Colonic mucosa (tissue), 4 donors: ENCODE measurements at regions not wholly inside any gene's neighbourhood (a gene's known extent, or its start where the extent isn't known, plus 50 kb on each side); places are given as distances from the start of the nearest gene placed in this dataset.

Source experiments
- DNase-seq: peaks from one replicate; pipeline ENCODE4 v3.0.0-alpha.2; 2020
- H3K27ac ChIP-seq: fragments of 200-600 bp; one replicate; pipeline ENCODE4 v1.8.0; 2021
- H3K27me3 ChIP-seq: fragments of 200-600 bp; one replicate; pipeline ENCODE4 v1.8.0; 2021
- H3K36me3 ChIP-seq: fragments of 200-600 bp; one replicate; pipeline ENCODE4 v1.8.0; 2021
- H3K4me1 ChIP-seq: fragments of 200-600 bp; one replicate; pipeline ENCODE4 v1.8.0; 2021; ENCODE audit warnings: mild to moderate bottlenecking
- H3K4me3 ChIP-seq: fragments of 200-600 bp; one replicate; pipeline ENCODE4 v1.8.0; 2021
- H3K9ac ChIP-seq, 2 donors: one replicate each; pipeline ENCODE4 v1.7.0; 2013; ENCODE audit warnings: control low read depth in 2 of 2, low read depth in 2 of 2, low read length in 2 of 2
- H3K9me3 ChIP-seq: fragments of 200-600 bp; one replicate; pipeline ENCODE4 v1.8.0; 2021
- intact Hi-C: fragments of 100-400 bp; cut with DNase I; formaldehyde crosslinking; loops from one replicate; pipeline ENCODE4 v1.14.1; 2022
- TF ChIP-seq, protein P1 (sequence below): fragments of 200-600 bp; IDR thresholded peaks from one replicate; pipeline ENCODE4 v1.8.0; 2022; ENCODE audit warnings: antibody characterized with exemption, mild to moderate bottlenecking
- donor health status: healthy.
- donor health status: DM: no; HTN: no; CAD: no.
- donor health status: DM: no; HTN: no; CAD: no.

GRCh38 chr20:40849456-40849855, 160.4 kb upstream of the MAFB start:
- H3K4me1 ChIP-seq = no peaks in the 10 kb centered on the region
- no peak overlapping the region for H3K27ac ChIP-seq
- intact Hi-C loops = no loop called here
- DNase-seq = no peak
- H3K9me3 ChIP-seq = no peaks in the 10 kb centered on the region
- H3K36me3 ChIP-seq = no peaks in the 10 kb centered on the region
- no peak overlapping the region for H3K4me3 ChIP-seq
- no peak overlapping the region for H3K9ac ChIP-seq
- H3K27me3 ChIP-seq = no peaks in the 10 kb centered on the region
- TF ChIP-seq, protein P1, sequence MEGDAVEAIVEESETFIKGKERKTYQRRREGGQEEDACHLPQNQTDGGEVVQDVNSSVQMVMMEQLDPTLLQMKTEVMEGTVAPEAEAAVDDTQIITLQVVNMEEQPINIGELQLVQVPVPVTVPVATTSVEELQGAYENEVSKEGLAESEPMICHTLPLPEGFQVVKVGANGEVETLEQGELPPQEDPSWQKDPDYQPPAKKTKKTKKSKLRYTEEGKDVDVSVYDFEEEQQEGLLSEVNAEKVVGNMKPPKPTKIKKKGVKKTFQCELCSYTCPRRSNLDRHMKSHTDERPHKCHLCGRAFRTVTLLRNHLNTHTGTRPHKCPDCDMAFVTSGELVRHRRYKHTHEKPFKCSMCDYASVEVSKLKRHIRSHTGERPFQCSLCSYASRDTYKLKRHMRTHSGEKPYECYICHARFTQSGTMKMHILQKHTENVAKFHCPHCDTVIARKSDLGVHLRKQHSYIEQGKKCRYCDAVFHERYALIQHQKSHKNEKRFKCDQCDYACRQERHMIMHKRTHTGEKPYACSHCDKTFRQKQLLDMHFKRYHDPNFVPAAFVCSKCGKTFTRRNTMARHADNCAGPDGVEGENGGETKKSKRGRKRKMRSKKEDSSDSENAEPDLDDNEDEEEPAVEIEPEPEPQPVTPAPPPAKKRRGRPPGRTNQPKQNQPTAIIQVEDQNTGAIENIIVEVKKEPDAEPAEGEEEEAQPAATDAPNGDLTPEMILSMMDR = no peak

GRCh38 chr20:40851051-40851450, 162.0 kb upstream of the MAFB start:
- Histone ChIP-seq H3K27ac (no peak overlapping the region), H3K27me3 (no peaks in the 10 kb centered on the region), H3K36me3 (no peaks in the 10 kb centered on the region), H3K9ac (no peak overlapping the region), H3K4me1 (no peaks in the 10 kb centered on the region), H3K4me3 (no peak overlapping the region), H3K9me3 (no peaks in the 10 kb centered on the region)
- intact Hi-C loops = no loop called here
- TF ChIP-seq, protein P1 = no peak
- DNase-seq = no peak

GRCh38 chr20:40855269-40855668, 166.2 kb upstream of the MAFB start:
- Histone ChIP-seq H3K36me3 (no peaks in the 10 kb centered on the region), H3K4me3 (no peak overlapping the region), H3K9me3 (no peaks in the 10 kb centered on the region), H3K27ac (no peak overlapping the region), H3K27me3 (no peaks in the 10 kb centered on the region), H3K9ac (no peak overlapping the region), H3K4me1 (no peaks in the 10 kb centered on the region)
- DNase-seq = no peak
- intact Hi-C loops = no loop called here
- TF ChIP-seq, protein P1 = no peak

GRCh38 chr20:40856653-40857052, 167.6 kb upstream of the MAFB start:
- Histone ChIP-seq H3K36me3 (no peaks in the 10 kb centered on the region), H3K9me3 (no peaks in the 10 kb centered on the region), H3K27ac (no peak overlapping the region), H3K4me3 (no peak overlapping the region), H3K9ac (no peak overlapping the region), H3K27me3 (no peaks in the 10 kb centered on the region), H3K4me1 (no peaks in the 10 kb centered on the region)
- intact Hi-C loops = no loop called here
- DNase-seq = no peak
- TF ChIP-seq, protein P1 = no peak

GRCh38 chr20:40860487-40860902, 168.1 kb upstream of the TOP1 start:
- H3K4me1 ChIP-seq = no peaks in the 10 kb centered on the region
- H3K36me3 ChIP-seq = no peaks in the 10 kb centered on the region
- intact Hi-C loops = no loop called here
- no peak for DNase-seq
- no peaks in the 10 kb centered on the region for H3K9me3 ChIP-seq
- TF ChIP-seq, protein P1 = no peak
- no peak overlapping the region for H3K4me3 ChIP-seq
- H3K9ac ChIP-seq = no peak overlapping the region
- no peaks in the 10 kb centered on the region for H3K27me3 ChIP-seq
- H3K27ac ChIP-seq = no peak overlapping the region
